MM.1S (cell line): ENCODE measurements at regions not wholly inside any gene's neighbourhood (a gene's known extent, or its start where the extent isn't known, plus 50 kb on each side); places are given as distances from the start of the nearest gene placed in this dataset.

Experiments used
- DNase-seq: peaks from one replicate; pipeline ENCODE4 v3.0.0-alpha.2; 2015
- H2AFZ ChIP-seq: fragments of 300-600 bp; sonication (generic); 2 replicates; pipeline ENCODE4 v1.6.0; 2016; ENCODE audit warnings: antibody characterized with exemption, low read length
- H3F3A ChIP-seq: fragments of 300-600 bp; sonication (generic); 2 replicates; pipeline ENCODE4 v1.6.1; 2016; ENCODE audit warnings: mild to moderate bottlenecking, antibody characterized with exemption, low read length, moderate library complexity, mixed read lengths; ENCODE audit not compliant: insufficient read depth
- H3K27ac ChIP-seq: fragments of 300-600 bp; sonication (generic); 2 replicates; pipeline ENCODE4 v1.5.1; 2016; ENCODE audit warnings: mild to moderate bottlenecking, low read length
- H3K27me3 ChIP-seq: fragments of 300-600 bp; sonication (generic); replicated peaks from 2 replicates; pipeline ENCODE4 v1.6.0; 2016; ENCODE audit warnings: low read length; ENCODE audit not compliant: insufficient read depth
- H3K36me3 ChIP-seq: fragments of 300-600 bp; sonication (generic); replicated peaks from 2 replicates; pipeline ENCODE4 v1.6.1; 2016; ENCODE audit warnings: mild to moderate bottlenecking, low read length, mixed read lengths; ENCODE audit not compliant: insufficient read depth
- H3K4me1 ChIP-seq: fragments of 300-600 bp; sonication (generic); 2 replicates; pipeline ENCODE4 v1.6.1; 2016; ENCODE audit warnings: low read length, mixed read lengths
- H3K4me2 ChIP-seq: fragments of 300-600 bp; sonication (generic); 2 replicates; pipeline ENCODE4 v1.6.0; 2016; ENCODE audit warnings: low read depth, low read length
- H3K4me3 ChIP-seq: fragments of 300-600 bp; sonication (generic); 2 replicates; pipeline ENCODE4 v1.5.1; 2016; ENCODE audit warnings: low read length, mixed read lengths
- H3K79me2 ChIP-seq: fragments of 300-600 bp; sonication (generic); 2 replicates; pipeline ENCODE4 v1.6.1; 2016; ENCODE audit warnings: mixed run types, low read length, mixed read lengths
- H3K9ac ChIP-seq: fragments of 300-600 bp; sonication (generic); 2 replicates; pipeline ENCODE4 v1.6.1; 2016; ENCODE audit warnings: low read length, mixed read lengths
- H3K9me2 ChIP-seq: fragments of 300-600 bp; sonication (generic); replicated peaks from 2 replicates; pipeline ENCODE4 v1.6.1; 2016; ENCODE audit warnings: mild to moderate bottlenecking, low read length, mixed read lengths; ENCODE audit not compliant: insufficient read depth
- H3K9me3 ChIP-seq: fragments of 300-600 bp; sonication (generic); replicated peaks from 2 replicates; pipeline ENCODE4 v1.6.1; 2016; ENCODE audit warnings: mild to moderate bottlenecking, low read length, mixed read lengths; ENCODE audit not compliant: insufficient read depth
- H4K20me1 ChIP-seq: fragments of 300-600 bp; sonication (generic); 2 replicates; pipeline ENCODE4 v1.6.1; 2016; ENCODE audit warnings: mild to moderate bottlenecking, low read length, moderate library complexity, mixed read lengths; ENCODE audit not compliant: insufficient read depth
- CTCF ChIP-seq: fragments of 300-600 bp; sonication (generic); IDR thresholded peaks from 2 replicates; pipeline ENCODE4 v1.5.1; 2016; ENCODE audit warnings: antibody characterized with exemption, low read length, mixed read lengths
- EZH2 ChIP-seq: fragments of 300-600 bp; sonication (generic); optimal IDR thresholded peaks from 2 replicates; pipeline ENCODE3; 2017; ENCODE audit warnings: low read depth, mild to moderate bottlenecking, antibody characterized with exemption, low read length, mixed read lengths
- EZH2phosphoT487 ChIP-seq: fragments of 300-600 bp; sonication (generic); IDR thresholded peaks from 2 replicates; pipeline ENCODE4 v1.6.1; 2018; ENCODE audit warnings: antibody characterized with exemption, low read length

- H3K4me2 ChIP-seq, result no peak overlapping the region
- no peaks in the 10 kb centered on the region for H4K20me1 ChIP-seq
- no peak for DNase-seq
- H3K9me2 ChIP-seq, result no peaks in the 10 kb centered on the region
- no peak for TF ChIP-seq CTCF
- TF ChIP-seq EZH2, result no peak
- no peak for TF ChIP-seq EZH2phosphoT487
- no peaks in the 10 kb centered on the region for H3K4me1 ChIP-seq
- H3F3A ChIP-seq, result no peaks in the 10 kb centered on the region
- no peak overlapping the region for H3K4me3 ChIP-seq
- H3K36me3 ChIP-seq, result no peaks in the 10 kb centered on the region
- H3K9me3 ChIP-seq, result no peaks in the 10 kb centered on the region
- H3K27ac ChIP-seq, result no peak overlapping the region
- H3K9ac ChIP-seq, result no peak overlapping the region
- H3K27me3 ChIP-seq, result no peaks in the 10 kb centered on the region
- H3K79me2 ChIP-seq, result no peaks in the 10 kb centered on the region
- no peak overlapping the region for H2AFZ ChIP-seq
These were observed 101.9 kb downstream of the KCNJ2 start for GRCh38 chr17:70271200-70271599.

DNA sequence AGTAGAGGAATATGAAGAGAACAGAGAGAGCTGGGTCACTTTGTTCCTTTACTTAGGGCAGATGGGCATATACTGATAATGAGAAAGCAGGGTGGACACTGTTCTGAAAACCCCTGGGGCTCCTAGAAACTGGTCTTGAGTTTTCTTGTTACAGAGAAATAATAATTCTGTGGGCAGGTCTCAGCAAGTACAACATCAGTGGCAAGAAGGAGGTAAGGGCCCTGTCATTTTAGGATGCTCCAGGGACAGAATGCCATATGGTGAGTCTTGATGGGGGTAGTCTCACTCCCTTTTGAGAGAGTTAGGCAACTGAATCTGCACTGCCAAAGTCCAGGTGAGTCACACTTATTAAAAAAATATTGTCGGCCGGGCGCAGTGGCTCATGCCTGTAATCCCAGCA, 102.3 kb downstream of the KCNJ2 start:
- H3K79me2 ChIP-seq, result no peaks in the 10 kb centered on the region
- H3F3A ChIP-seq, result no peaks in the 10 kb centered on the region
- H3K27ac ChIP-seq, result no peak overlapping the region
- H3K27me3 ChIP-seq, result no peaks in the 10 kb centered on the region
- H3K4me1 ChIP-seq, result no peaks in the 10 kb centered on the region
- H3K9me2 ChIP-seq, result no peaks in the 10 kb centered on the region
- DNase-seq, result no peak
- no peak overlapping the region for H3K4me2 ChIP-seq
- no peak overlapping the region for H3K4me3 ChIP-seq
- H2AFZ ChIP-seq, result no peak overlapping the region
- TF ChIP-seq CTCF (no peak), EZH2phosphoT487 (no peak), EZH2 (no peak)
- H3K36me3 ChIP-seq, result no peaks in the 10 kb centered on the region
- no peak overlapping the region for H3K9ac ChIP-seq
- H3K9me3 ChIP-seq, result no peaks in the 10 kb centered on the region
- H4K20me1 ChIP-seq, result no peaks in the 10 kb centered on the region

- no peaks in the 10 kb centered on the region for H3K9me2 ChIP-seq
- H3K4me3 ChIP-seq, result no peak overlapping the region
- no peaks in the 10 kb centered on the region for H3K27me3 ChIP-seq
- no peak overlapping the region for H3K9ac ChIP-seq
- no peaks in the 10 kb centered on the region for H3K36me3 ChIP-seq
- DNase-seq, result no peak
- H4K20me1 ChIP-seq, result no peaks in the 10 kb centered on the region
- H3K4me1 ChIP-seq, result no peaks in the 10 kb centered on the region
- H3K27ac ChIP-seq, result no peak overlapping the region
- H3K9me3 ChIP-seq, result no peaks in the 10 kb centered on the region
- TF ChIP-seq EZH2 (no peak), EZH2phosphoT487 (no peak), CTCF (no peak)
- H3K79me2 ChIP-seq, result no peaks in the 10 kb centered on the region
- H2AFZ ChIP-seq, result no peak overlapping the region
- no peaks in the 10 kb centered on the region for H3F3A ChIP-seq
- no peak overlapping the region for H3K4me2 ChIP-seq
These were observed 104.9 kb downstream of the KCNJ2 start for GRCh38 chr17:70274255-70274654.

DNA sequence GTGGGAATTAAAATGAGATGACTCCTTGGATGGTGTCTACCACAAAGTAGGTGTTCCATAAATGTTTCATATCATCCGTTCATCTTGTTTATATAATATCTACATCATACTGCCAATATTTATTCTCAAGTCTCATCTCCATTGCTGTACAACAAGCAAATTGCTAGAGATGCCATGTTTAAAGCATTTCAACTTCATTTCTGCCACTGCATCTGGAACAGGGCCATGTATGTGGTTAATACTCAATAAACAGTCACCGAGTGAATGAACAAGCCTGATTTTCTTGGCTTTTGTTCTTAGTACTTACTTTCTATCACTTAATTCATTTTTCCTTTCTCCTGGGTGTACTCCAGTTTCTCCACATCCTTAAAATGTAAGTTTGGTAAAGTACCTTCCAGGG, 107.6 kb downstream of the KCNJ2 start:
- Histone ChIP-seq H3K4me2 (no peak overlapping the region), H2AFZ (no peak overlapping the region), H3K36me3 (no peaks in the 10 kb centered on the region), H3K27me3 (no peaks in the 10 kb centered on the region), H3K27ac (no peak overlapping the region), H3K79me2 (no peaks in the 10 kb centered on the region), H3K9ac (no peak overlapping the region), H3K9me3 (no peaks in the 10 kb centered on the region), H3K4me1 (no peaks in the 10 kb centered on the region), H3K9me2 (no peaks in the 10 kb centered on the region), H4K20me1 (no peaks in the 10 kb centered on the region), H3K4me3 (no peak overlapping the region), H3F3A (no peaks in the 10 kb centered on the region)
- TF ChIP-seq EZH2phosphoT487, result no peak
- TF ChIP-seq CTCF, result no peak
- no peak for TF ChIP-seq EZH2
- no peak for DNase-seq
